GM12874 (cell line): ENCODE measurements at regions not wholly inside any gene's neighbourhood (a gene's known extent, or its start where the extent isn't known, plus 50 kb on each side); places are given as distances from the start of the nearest gene placed in this dataset.

ENCODE experiments used
- TF ChIP-seq, protein P1 (sequence below): IDR thresholded peaks from 2 replicates; pipeline ENCODE4 v1.5.1; 2011; ENCODE audit warnings: low read depth, mild to moderate bottlenecking, control low read depth, low read length, moderate library complexity; ENCODE audit not compliant: insufficient read depth

DNA sequence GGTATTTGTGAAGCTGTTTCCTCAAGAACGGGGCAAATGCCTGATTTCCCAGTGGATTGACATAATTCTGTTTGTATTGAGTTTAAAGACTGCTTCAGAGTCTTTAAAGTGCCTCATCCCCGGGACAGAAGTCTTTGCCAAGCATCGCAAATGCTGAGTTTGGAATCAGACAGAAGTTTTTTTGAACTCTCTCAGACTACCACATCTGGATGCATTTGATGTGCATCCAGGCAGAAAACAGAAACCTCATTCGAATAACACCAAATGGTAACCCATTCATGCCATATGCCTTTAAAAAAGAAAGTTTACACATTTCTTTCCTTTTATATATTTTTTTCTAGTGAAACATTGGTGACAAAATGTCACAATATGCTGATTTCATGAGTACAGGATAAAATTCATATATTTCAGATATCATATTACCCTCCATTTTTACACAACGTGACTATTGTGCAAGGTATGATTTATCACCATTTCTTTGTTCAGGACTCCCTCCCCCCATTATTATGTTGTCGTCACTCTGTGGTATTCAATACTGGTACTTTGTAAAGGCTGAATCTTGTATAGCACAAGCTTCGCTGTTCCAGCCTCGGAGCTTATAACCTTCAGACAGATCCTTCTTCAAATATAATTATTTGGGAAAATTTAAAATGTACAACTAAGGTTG lies 91.1 kb downstream of the ZNF608 start:
- TF ChIP-seq, protein P1, sequence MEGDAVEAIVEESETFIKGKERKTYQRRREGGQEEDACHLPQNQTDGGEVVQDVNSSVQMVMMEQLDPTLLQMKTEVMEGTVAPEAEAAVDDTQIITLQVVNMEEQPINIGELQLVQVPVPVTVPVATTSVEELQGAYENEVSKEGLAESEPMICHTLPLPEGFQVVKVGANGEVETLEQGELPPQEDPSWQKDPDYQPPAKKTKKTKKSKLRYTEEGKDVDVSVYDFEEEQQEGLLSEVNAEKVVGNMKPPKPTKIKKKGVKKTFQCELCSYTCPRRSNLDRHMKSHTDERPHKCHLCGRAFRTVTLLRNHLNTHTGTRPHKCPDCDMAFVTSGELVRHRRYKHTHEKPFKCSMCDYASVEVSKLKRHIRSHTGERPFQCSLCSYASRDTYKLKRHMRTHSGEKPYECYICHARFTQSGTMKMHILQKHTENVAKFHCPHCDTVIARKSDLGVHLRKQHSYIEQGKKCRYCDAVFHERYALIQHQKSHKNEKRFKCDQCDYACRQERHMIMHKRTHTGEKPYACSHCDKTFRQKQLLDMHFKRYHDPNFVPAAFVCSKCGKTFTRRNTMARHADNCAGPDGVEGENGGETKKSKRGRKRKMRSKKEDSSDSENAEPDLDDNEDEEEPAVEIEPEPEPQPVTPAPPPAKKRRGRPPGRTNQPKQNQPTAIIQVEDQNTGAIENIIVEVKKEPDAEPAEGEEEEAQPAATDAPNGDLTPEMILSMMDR: no peak

DNA sequence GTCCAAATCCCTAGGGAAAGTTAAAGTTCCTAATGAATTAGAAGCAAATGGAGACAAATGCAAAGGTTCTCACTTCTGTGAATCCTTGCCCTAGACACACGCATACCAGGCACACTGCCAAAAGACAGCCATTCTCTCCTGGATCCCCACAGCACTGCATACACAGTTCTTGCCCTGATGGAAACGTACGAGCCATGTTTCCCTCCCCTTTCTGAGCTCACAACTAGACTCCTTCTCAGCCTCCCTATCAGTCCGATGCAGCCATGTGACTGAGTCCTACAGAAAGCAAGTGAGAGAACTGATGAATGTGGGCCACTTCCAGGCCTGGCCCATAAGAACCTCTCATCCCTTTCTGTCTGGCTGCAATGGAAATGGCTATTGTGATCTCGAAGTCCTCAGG lies 92.0 kb downstream of the ZNF608 start:
- TF ChIP-seq, protein P1: no peak

DNA sequence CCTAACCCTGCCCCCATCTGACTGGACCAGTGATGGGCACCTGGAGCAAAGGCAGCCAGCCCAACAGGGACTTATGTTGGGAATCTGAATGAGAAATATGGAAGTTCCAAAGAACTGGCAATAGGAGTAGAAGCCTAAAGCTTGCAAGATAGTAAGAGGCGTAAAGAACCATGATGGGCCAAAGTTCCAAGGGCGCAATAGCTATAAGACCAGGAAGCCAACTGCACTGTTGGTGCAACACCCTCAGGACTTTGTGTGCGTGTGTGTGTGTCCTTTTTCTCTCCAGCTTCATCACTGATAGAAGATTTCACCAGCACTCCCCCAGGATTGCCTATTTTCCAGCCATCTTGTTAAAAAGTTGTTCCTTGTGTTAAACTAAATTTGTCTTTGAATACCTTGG lies 92.8 kb downstream of the ZNF608 start:
- TF ChIP-seq, protein P1: no peak

DNA sequence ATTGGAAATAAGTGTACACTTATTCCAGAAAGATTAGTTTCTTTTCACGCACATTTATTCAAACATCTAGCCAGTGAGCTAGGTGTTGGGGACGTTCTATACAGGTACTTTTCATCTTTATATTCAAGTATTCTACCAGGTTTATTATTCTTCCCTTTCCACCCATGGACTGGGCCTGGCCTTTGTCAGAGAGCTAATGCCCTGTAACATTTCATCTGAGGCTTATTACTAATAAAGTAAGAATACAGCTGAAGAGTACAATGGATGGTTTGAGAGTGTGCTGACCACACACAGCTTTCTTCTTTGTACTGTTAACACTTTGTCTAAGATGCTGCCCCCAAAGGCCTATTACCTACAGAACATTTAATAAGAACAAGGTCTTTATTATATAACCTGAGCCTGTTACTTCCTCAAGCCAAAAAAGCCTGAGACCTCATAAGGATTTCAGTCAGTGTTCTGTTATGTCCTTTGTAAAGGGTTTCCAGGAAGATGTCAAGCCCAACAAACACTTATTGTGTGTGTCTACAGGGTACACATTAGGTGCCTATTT lies 93.5 kb downstream of the ZNF608 start:
- TF ChIP-seq, protein P1: no peak

DNA sequence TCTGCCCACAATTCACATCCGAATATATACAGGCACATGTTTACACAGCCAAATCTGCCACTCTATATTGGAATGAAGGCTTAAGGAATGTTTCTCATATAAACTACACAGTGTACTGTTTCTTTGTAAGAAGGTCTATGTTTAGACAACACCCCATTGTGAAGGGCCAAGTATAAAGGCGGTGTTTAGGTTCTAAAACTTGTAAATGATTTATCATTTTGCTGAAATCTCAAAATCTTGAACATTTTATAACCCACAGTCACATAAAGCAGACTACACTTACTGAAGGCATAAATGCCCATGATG lies 94.0 kb downstream of the ZNF608 start:
- TF ChIP-seq, protein P1: no peak

DNA sequence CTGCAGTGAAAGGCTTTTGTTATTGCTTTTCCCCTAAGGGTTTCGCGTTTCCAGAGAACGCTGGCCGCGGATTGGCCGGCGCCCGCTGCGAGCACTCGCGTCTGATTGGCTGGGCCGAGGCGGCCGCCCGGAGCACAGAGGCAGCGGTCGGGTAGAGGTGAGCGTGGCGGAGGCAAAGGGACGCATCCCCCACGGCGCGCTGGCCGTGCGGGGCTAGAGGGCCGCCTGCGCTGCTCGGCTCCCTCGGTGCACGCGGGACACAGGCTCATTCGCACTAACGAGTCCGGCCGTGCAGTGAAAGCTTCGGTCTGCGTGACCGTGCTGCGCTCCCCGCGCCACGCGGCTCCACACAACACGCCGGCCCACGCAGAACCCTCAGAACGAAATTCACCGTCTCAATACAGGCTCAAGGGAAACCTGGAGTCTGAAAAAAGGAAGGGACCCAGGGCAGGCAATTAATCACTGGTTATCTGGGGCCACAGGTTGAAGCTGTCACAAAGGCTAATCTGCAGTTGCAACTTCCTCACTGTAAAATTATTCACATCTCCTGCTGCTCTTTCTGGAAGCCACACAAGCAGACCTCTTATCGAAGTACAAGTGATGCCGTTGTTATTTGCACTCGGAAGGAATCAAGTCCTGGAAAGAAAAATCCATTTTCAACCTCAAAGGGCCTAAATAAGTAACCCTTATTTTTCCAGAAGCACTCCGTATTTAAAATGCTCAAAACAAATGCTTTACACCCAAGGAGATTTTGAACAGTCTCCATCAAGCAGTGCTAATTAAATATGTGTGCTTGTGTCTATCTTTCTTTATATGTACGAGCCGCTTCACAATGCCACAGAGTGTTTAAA lies 94.6 kb downstream of the ZNF608 start:
- TF ChIP-seq, protein P1: no peak

DNA sequence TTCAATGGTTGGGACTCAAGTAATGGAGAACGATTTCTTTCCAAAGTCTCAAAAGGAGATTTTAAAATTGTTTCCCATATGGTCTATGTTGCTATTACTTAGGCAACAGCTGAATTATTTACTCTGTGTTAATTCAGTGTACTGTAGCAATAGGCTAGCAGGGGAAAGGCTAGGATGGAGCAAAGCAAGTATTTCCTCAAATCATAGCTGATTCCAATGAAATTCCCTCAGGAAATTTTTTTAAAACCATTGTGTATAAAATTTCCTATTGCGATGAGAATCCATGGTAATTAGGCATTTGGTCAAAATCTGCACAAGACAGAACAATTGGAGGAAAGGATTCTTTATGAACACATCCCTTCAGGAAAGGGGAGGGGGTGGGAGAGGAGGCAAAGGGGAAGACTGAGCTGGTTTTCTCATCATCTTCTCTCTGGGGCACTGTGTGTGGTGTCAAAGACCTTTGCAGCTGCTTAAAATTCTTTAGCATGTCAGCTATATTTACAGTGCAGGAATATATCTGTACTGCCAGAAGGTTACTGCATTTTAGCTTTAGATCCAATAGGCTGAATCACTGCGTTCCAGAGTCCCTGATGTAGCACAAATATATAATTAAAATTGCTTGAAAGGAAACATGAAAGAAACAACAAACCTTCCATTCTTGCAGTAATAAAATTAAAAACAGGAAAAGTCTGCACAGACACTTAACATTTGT lies 95.3 kb downstream of the ZNF608 start:
- TF ChIP-seq, protein P1: no peak
